Adipocyte (in vitro differentiated cells): ENCODE measurements at regions not wholly inside any gene's neighbourhood (a gene's known extent, or its start where the extent isn't known, plus 50 kb on each side); places are given as distances from the start of the nearest gene placed in this dataset.
"Not testable (repeated sequence)": the region's sequence is repeated elsewhere in the genome, so short reads cannot be mapped to it uniquely, and the experiment has no call there.

Experiments
- DNase-seq: peaks from one replicate; pipeline ENCODE4 v3.0.0-alpha.2; 2015; ENCODE audit warnings: low read depth
- H3K27me3 ChIP-seq: replicated peaks from 2 replicates; pipeline ENCODE4 v1.7.0; 2013; ENCODE audit warnings: mild to moderate bottlenecking, low read length, moderate library complexity; ENCODE audit not compliant: control insufficient read depth, insufficient read depth
- H3K36me3 ChIP-seq: 2 replicates; pipeline ENCODE4 v1.7.0; 2013; ENCODE audit warnings: low read length, mild to moderate bottlenecking, moderate library complexity; ENCODE audit not compliant: control insufficient read depth, insufficient read depth, severe bottlenecking
- H3K4me1 ChIP-seq: 2 replicates; pipeline ENCODE4 v1.7.0; 2013; ENCODE audit warnings: mild to moderate bottlenecking, low read length, moderate library complexity; ENCODE audit not compliant: control insufficient read depth, insufficient read depth
- H3K4me3 ChIP-seq: 2 replicates; pipeline ENCODE4 v1.7.0; 2013; ENCODE audit warnings: mild to moderate bottlenecking, low read length, moderate library complexity
- H3K9ac ChIP-seq: 2 replicates; pipeline ENCODE4 v1.7.0; 2013; ENCODE audit warnings: mild to moderate bottlenecking, low read length, moderate library complexity
- H3K9me3 ChIP-seq: 2 replicates; pipeline ENCODE4 v1.7.0; 2013; ENCODE audit warnings: mild to moderate bottlenecking, low read length, moderate library complexity; ENCODE audit not compliant: control insufficient read depth

GRCh38 chr5:60437308-60437707, 262.7 kb downstream of the DEPDC1B start:
- no peak for DNase-seq
- no peaks in the 10 kb centered on the region for H3K9me3 ChIP-seq

GRCh38 chr5:60436518-60436917, 263.4 kb downstream of the DEPDC1B start:
- Histone ChIP-seq H3K27me3 (no peaks in the 10 kb centered on the region), H3K4me1 (no peaks in the 10 kb centered on the region), H3K9me3 (no peaks in the 10 kb centered on the region), H3K9ac (no peak overlapping the region), H3K4me3 (no peak overlapping the region), H3K36me3 (no peaks in the 10 kb centered on the region)
- DNase-seq = no peak

More at GRCh38 chr5:60437308-60437707, 262.7 kb downstream of the DEPDC1B start:
- no peaks in the 10 kb centered on the region for H3K4me1 ChIP-seq
- H3K4me3 ChIP-seq = no peak overlapping the region
- H3K27me3 ChIP-seq = no peaks in the 10 kb centered on the region
- H3K36me3 ChIP-seq = no peaks in the 10 kb centered on the region
- H3K9ac ChIP-seq = no peak overlapping the region

DNA sequence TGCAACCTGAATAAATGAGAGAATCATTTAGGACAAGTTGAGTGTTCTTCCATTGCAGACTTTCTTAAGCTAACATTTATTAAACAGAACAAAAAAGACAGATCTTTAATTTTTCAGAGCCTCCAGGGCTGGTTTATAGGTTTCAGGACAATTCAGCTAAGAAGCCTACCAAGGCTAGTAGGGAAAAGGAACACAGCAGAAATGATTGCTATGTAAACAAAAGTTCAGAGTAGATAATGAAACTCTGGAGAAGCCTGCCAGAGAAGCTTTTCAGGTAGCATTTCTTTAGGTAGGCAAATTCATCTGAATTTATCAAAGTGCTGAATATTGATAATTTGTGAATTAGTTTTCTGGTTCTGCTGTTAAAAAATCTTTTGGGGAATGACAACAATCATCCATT, 264.2 kb downstream of the DEPDC1B start:
- H3K27me3 ChIP-seq = no peaks in the 10 kb centered on the region
- no peak overlapping the region for H3K9ac ChIP-seq
- no peak for DNase-seq
- no peaks in the 10 kb centered on the region for H3K4me1 ChIP-seq
- no peaks in the 10 kb centered on the region for H3K9me3 ChIP-seq
- no peaks in the 10 kb centered on the region for H3K36me3 ChIP-seq
- H3K4me3 ChIP-seq = no peak overlapping the region

GRCh38 chr5:60426189-60426588, 273.8 kb downstream of the DEPDC1B start:
- H3K36me3 ChIP-seq, H3K4me3 ChIP-seq, DNase-seq, H3K4me1 ChIP-seq, H3K27me3 ChIP-seq, H3K9me3 ChIP-seq, H3K9ac ChIP-seq: not testable (repeated sequence)

DNA sequence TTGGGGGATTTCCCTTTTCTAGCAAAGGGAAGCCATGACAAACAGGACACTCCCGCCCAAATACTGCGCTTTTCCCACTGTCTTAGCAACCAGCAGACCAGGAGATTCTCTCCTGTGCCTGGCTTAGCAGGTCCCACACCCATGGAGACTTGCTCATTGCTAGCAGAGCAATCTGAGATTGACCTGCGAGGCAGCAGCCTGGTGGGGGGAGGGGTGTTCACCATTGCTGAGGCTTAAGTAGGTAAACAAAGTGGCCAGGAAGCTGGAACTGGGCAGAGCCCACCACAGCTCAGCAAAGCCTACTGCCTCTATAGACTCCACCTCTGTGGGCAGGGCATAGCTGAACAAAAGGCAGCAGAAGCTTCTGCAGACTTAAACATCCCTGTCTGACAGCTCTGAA, 279.2 kb downstream of the DEPDC1B start:
- not testable (repeated sequence) for H3K36me3 ChIP-seq, H3K9ac ChIP-seq, DNase-seq, H3K9me3 ChIP-seq, H3K4me3 ChIP-seq, H3K4me1 ChIP-seq, H3K27me3 ChIP-seq

DNA sequence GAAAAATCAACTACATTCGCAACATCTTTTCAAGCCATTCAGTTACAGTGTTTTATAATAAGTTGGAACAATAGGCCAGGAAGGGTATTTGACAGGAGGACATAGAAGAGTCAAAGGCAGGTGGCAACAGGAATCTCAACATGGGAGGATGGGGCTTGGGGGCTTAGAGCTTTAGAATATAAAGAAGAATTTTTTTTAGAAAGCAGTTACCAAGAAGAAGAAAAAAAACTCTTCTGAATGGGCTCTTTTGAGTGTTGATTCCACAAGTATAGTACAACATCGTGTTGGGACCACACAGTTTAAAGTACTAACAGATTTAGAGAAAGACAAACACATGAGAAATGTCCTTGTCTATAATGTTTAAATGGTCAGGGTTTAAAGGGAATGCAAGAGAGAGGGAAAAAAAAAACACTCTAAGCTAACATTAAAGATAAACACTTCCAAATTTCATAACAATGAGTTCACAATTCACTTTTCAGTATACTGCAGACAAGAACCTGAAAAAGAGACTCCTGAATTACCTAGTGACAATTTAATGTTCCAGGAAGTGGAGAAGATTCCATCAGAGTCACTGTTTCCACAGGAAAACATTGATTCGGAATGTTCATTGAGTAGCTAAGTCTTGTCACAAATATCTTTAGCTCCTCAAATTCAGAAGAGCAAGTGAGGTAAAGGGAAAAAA, 282.3 kb downstream of the DEPDC1B start:
- Histone ChIP-seq H3K9ac (no peak overlapping the region), H3K9me3 (peaks cover 8% of the 10 kb centered on the region), H3K4me1 (no peaks in the 10 kb centered on the region), H3K36me3 (no peaks in the 10 kb centered on the region), H3K4me3 (no peak overlapping the region), H3K27me3 (no peaks in the 10 kb centered on the region)
- no peak for DNase-seq

GRCh38 chr5:60415443-60415842, 284.5 kb downstream of the DEPDC1B start:
- H3K9me3 ChIP-seq = peaks cover 7% of the 10 kb centered on the region
- no peaks in the 10 kb centered on the region for H3K27me3 ChIP-seq
- no peak overlapping the region for H3K9ac ChIP-seq
- no peak for DNase-seq
- H3K4me1 ChIP-seq = no peaks in the 10 kb centered on the region
- no peak overlapping the region for H3K4me3 ChIP-seq
- no peaks in the 10 kb centered on the region for H3K36me3 ChIP-seq

DNA sequence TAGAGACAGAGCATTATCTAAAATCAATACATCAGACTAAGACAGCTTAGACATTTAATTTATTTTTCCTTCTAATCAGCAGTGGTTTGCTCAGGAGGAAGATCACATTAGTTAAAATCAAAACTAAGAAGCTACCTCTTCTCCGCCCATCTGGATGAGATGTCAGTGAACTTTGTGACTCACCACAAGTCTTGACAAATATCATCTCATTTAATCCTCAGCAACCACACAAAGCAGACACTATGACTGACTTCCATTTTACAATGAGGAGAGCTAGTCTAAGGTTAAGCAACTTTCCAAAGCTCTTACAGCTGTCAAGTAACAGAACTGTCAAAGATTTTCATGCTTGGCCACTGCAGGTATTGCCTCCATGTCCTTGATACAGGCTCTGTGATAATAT, 289.5 kb downstream of the DEPDC1B start:
- Histone ChIP-seq H3K36me3 (no peaks in the 10 kb centered on the region), H3K9ac (no peak overlapping the region), H3K4me1 (no peaks in the 10 kb centered on the region), H3K4me3 (no peak overlapping the region), H3K9me3 (no peaks in the 10 kb centered on the region), H3K27me3 (peaks cover 6% of the 10 kb centered on the region)
- DNase-seq = no peak

DNA sequence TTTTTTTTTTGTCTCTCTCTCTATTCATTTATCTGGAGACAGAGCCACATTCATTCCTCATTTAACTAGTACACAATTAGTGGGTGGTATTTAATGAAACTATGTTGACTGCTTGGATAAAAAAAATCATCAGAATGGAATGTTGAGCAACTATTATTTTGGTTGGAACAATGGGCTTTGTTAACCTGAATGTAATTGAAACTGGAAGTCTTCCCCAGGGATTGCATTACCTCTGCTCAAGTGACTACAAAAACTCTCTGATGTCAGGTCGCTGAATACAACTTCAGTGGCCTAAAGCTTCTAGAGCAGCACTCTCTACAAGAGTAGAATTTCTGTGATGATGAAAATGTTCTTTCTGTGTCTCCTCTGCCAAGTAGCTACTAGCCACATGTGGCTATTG, 295.8 kb downstream of the DEPDC1B start:
- Histone ChIP-seq H3K4me1 (no peaks in the 10 kb centered on the region), H3K27me3 (peaks cover 10% of the 10 kb centered on the region)
- no peak for DNase-seq

DNA sequence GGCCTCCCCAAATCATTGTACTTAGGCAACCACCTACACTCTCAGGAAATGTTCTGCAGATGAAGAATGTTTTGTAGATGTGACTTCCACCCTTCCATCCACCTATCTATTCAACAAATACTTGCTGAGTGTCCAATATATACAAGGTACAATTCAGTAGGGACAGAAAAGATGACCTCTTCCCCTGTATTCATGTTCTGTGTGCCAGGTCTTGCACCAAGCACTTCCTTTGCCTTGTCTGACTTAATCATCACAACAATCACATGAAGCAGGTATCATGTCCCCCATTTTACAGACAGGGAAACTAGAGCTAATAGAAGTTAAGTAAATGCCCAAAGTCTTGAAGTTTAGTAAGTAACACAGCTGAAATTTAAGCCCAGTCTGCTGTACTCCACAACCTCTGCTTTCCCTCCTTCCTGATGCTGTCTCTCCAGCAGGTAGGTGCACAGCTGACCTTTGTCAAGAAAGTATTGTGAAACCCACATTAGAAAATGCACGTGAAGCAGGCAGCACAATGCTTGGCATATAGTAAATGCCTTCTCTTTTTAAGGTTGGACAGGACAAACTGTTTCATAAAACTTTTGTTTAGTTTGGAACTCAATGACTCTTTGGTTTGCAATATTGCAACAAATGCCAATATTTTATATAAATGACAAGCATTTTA, 296.5 kb downstream of the DEPDC1B start:
- Histone ChIP-seq H3K9me3 (no peaks in the 10 kb centered on the region), H3K4me3 (no peak overlapping the region), H3K36me3 (no peaks in the 10 kb centered on the region), H3K27me3 (peaks cover 10% of the 10 kb centered on the region), H3K9ac (no peak overlapping the region), H3K4me1 (no peaks in the 10 kb centered on the region)
- no peak for DNase-seq

More for the DNA sequence above, 295.8 kb downstream of the DEPDC1B start:
- no peaks in the 10 kb centered on the region for H3K36me3 ChIP-seq
- no peak overlapping the region for H3K4me3 ChIP-seq
- H3K9ac ChIP-seq = no peak overlapping the region
- H3K9me3 ChIP-seq = no peaks in the 10 kb centered on the region

- Histone ChIP-seq H3K36me3 (no peaks in the 10 kb centered on the region), H3K9me3 (no peaks in the 10 kb centered on the region), H3K9ac (no peak overlapping the region), H3K4me1 (no peaks in the 10 kb centered on the region), H3K4me3 (no peak overlapping the region), H3K27me3 (peaks cover 4% of the 10 kb centered on the region)
- no peak for DNase-seq
Observed at GRCh38 chr5:60402161-60402785, 297.7 kb downstream of the DEPDC1B start.
